HEK293T (cell line): ENCODE measurements at regions not wholly inside any gene's neighbourhood (a gene's known extent, or its start where the extent isn't known, plus 50 kb on each side); places are given as distances from the start of the nearest gene placed in this dataset.

Source experiments
- CTCF ChIA-PET: fragments of 350-600 bp; formaldehyde crosslinking; extraction: SDS; loops from one replicate; lab custom pipeline; 2021; ENCODE audit warnings: antibody characterized with exemption, inconsistent platforms; lab: Yijun Ruan, JAX
- POLR2A ChIA-PET: fragments of 350-600 bp; formaldehyde crosslinking; extraction: SDS; loops from one replicate; lab custom pipeline; 2020; ENCODE audit warnings: antibody characterized with exemption, inconsistent platforms; lab: Yijun Ruan, JAX
- DNase-seq: peaks from one replicate; pipeline ENCODE4 v3.0.0; 2012; ENCODE audit warnings: mixed read lengths; ENCODE audit errors: extremely low spot score
- ARNT ChIP-seq: fragments of 450-650 bp; IDR thresholded peaks from 2 replicates; pipeline ENCODE4 v1.6.1; 2017; ENCODE audit warnings: mild to moderate bottlenecking
- BHLHE40 ChIP-seq: fragments of 450-650 bp; IDR thresholded peaks from 2 replicates; pipeline ENCODE4 v1.6.1; 2016; ENCODE audit warnings: mild to moderate bottlenecking, moderate library complexity, borderline replicate concordance
- CTBP1 ChIP-seq: fragments of 450-650 bp; IDR thresholded peaks from 2 replicates; pipeline ENCODE4 v1.6.1; 2016; ENCODE audit warnings: borderline replicate concordance
- ELF4 ChIP-seq: fragments of 450-650 bp; IDR thresholded peaks from 2 replicates; pipeline ENCODE4 v1.6.1; 2017; ENCODE audit warnings: antibody characterized with exemption
- FOXA1 ChIP-seq: fragments of 450-650 bp; IDR thresholded peaks from 2 replicates; pipeline ENCODE4 v1.6.1; 2016; ENCODE audit warnings: mild to moderate bottlenecking
- FOXK2 ChIP-seq: fragments of 450-650 bp; IDR thresholded peaks from 2 replicates; pipeline ENCODE4 v1.6.1; 2016; ENCODE audit warnings: mild to moderate bottlenecking
- FOXM1 ChIP-seq: fragments of 450-650 bp; IDR thresholded peaks from 2 replicates; pipeline ENCODE4 v1.6.1; 2017; ENCODE audit warnings: mild to moderate bottlenecking, borderline replicate concordance
- HDGF ChIP-seq: fragments of 450-650 bp; IDR thresholded peaks from 2 replicates; pipeline ENCODE4 v1.6.1; 2017; ENCODE audit warnings: antibody characterized with exemption, borderline replicate concordance
- L3MBTL2 ChIP-seq: fragments of 450-650 bp; conservative IDR thresholded peaks from 2 replicates; pipeline ENCODE4 v1.6.1; 2016; ENCODE audit warnings: mild to moderate bottlenecking
- LEF1 ChIP-seq: fragments of 450-650 bp; IDR thresholded peaks from 2 replicates; pipeline ENCODE4 v1.6.1; 2017; ENCODE audit warnings: mild to moderate bottlenecking, borderline replicate concordance
- NFRKB ChIP-seq: fragments of 450-650 bp; IDR thresholded peaks from 2 replicates; pipeline ENCODE4 v1.6.1; 2016; ENCODE audit warnings: mild to moderate bottlenecking, moderate library complexity
- SP1 ChIP-seq: fragments of 450-650 bp; IDR thresholded peaks from 2 replicates; pipeline ENCODE4 v1.6.1; 2017
- SUZ12 ChIP-seq: fragments of 450-650 bp; IDR thresholded peaks from 2 replicates; pipeline ENCODE4 v1.6.1; 2016; ENCODE audit warnings: mild to moderate bottlenecking
- TARDBP ChIP-seq: fragments of 450-650 bp; IDR thresholded peaks from 2 replicates; pipeline ENCODE4 v1.6.1; 2016
- ZNF384 ChIP-seq: fragments of 450-650 bp; IDR thresholded peaks from 2 replicates; pipeline ENCODE4 v1.6.1; 2016
- TF ChIP-seq, protein P1 (sequence below): fragments of 450-650 bp; IDR thresholded peaks from 2 replicates; pipeline ENCODE4 v1.6.1; 2016

DNA sequence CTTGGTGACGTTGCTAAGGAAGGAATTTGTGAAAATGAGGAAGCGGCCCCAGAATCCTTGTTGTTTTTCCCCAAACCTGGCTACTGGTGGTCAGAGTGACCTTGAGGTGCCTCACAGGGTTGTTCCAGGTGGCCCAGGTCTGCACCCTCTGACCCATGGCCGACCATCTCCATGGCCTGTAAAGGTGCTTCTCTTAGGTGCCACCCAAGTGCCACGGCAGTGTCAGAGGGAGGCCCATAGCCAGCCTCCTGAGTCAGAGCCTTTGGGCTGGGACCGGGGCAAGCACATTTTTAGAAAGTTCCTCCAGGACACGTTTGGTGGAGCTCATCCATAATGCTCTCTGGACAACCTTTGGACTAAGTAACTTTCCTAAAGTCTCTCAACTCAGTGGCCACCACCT lies 83.9 kb upstream of the IRS2 start:
- ChIA-PET POLR2A (no interaction called here), CTCF (no interaction called here)
- DNase-seq: no peak
- TF ChIP-seq SUZ12 (no peak), FOXA1 (no peak), BHLHE40 (no peak), L3MBTL2 (no peak), ELF4 (no peak), CTBP1 (no peak), LEF1 (no peak), SP1 (no peak)

DNA sequence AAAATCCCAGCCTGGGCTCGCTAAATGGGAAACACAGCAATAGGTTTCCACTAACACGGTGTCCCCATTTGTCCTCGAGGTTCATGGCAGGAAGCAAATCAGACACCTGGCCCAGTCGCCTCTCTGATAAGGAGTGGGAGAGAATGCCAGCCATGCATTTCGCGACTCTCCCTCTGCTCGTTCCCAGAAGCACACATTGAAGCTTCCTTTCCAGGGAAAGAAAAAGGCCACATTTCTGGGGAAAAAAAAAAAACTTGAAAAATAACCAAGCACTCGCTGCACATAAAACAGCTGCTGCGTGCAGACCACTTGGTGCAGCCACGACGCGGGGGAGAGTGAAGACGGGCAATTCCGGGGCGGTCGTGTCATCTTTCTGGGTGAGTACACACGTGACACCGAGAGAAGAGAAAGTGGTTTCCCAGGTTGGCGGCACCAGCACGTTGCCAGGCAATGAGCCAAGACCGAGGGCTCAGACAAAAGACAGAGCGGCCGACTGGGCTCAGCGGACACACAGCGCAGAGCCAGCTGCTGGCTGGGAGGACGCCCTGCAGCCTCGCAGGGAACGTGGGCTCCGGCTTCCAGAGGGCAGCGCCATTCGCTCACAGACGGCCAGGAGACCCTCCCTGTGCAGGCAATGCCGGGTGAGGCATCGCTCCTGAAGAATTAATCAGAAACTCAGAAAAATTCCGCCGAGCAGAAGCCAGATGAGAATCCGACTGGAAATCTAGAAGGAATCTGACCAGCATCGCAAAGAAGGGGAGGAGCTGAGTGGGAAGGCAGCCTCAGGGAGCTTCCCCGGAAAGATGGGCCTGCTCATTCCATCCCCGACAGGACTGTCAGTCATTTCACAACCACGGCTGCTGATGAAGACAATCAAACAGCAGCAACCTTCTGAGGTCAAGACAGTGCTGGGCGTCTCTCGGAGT lies 83.2 kb upstream of the IRS2 start:
- ChIA-PET CTCF (interaction anchor here (0.8 kb wide), 1 partner anchor 1720 kb away, joined by 4 read pairs; no protein-coding TSS in a partner anchor), POLR2A (no interaction called here)
- no peak for DNase-seq
- TF ChIP-seq FOXA1: no peak
- TF ChIP-seq SP1: no peak
- TF ChIP-seq SUZ12: no peak
- no peak for TF ChIP-seq FOXK2

DNA sequence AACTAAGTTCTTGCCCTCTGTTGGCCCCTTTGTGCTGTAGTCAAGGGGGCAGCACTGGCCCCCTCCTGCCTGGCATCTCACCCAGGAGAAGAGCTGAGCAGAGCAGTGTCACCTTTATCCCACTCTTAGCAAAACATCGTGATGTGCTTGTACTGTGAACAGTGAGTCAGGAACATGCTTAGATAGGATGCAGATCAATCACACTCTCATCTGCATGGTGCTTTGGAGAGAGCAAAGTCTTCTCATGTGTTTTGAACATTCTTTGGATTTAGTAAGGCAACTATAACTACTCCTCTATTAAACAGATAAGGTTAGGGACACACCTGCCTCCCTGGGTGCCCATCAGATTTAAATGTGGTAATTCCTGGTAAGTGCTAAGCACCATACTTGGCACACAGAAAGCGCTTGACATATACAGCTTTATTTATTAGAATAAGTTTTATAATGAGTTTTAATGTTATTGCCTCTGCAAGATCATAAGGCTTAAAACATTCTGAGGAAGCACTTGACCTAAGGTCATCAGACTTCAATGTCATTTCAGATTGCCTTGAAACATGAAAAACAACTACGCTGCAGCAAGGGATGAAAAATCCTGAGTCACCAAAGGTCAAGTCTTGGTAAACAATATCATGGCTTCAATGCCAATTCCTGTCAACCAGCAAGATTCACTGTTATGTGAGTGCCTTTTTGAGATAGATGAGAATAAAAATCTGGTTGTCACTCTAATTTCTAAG lies 82.4 kb upstream of the IRS2 start:
- no peak for DNase-seq
- ChIA-PET POLR2A (no interaction called here), CTCF (interaction anchor here (0.8 kb wide), 1 partner anchor 1719 kb away, joined by 4 read pairs; no protein-coding TSS in a partner anchor)
- TF ChIP-seq, protein P1, sequence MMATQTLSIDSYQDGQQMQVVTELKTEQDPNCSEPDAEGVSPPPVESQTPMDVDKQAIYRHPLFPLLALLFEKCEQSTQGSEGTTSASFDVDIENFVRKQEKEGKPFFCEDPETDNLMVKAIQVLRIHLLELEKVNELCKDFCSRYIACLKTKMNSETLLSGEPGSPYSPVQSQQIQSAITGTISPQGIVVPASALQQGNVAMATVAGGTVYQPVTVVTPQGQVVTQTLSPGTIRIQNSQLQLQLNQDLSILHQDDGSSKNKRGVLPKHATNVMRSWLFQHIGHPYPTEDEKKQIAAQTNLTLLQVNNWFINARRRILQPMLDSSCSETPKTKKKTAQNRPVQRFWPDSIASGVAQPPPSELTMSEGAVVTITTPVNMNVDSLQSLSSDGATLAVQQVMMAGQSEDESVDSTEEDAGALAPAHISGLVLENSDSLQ: no peak
- no peak for TF ChIP-seq TARDBP
- no peak for TF ChIP-seq FOXK2
- TF ChIP-seq L3MBTL2: no peak
- no peak for TF ChIP-seq BHLHE40
- no peak for TF ChIP-seq LEF1
- no peak for TF ChIP-seq CTBP1
- no peak for TF ChIP-seq HDGF
- no peak for TF ChIP-seq SUZ12
- no peak for TF ChIP-seq ARNT
- no peak for TF ChIP-seq FOXA1
- no peak for TF ChIP-seq SP1

DNA sequence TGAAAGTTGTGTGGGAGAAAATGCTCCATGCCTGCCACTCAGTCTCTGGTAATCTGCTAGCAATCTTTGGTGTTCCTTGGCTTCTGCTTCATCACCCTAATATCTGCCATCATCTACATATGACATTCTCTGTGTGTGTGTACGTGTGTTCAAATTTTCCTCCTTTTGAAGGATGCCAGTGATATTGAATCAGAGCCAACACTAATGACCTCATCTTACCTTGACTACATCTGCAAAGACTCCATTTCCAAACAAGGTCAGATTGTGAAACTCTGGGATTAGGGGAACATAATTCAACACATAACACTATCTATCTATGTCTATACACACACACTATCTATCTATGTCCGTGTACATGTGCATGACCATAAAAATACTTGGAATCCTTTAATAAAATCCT lies 81.4 kb upstream of the IRS2 start:
- TF ChIP-seq CTBP1: no peak
- no peak for TF ChIP-seq NFRKB
- TF ChIP-seq TARDBP: no peak
- no peak for TF ChIP-seq SUZ12
- TF ChIP-seq FOXM1: no peak
- no peak for TF ChIP-seq HDGF
- no peak for TF ChIP-seq LEF1
- no peak for TF ChIP-seq ZNF384
- TF ChIP-seq ARNT: no peak
- no peak for TF ChIP-seq ELF4
- no peak for TF ChIP-seq FOXA1
- no peak for TF ChIP-seq SP1
- no peak for TF ChIP-seq L3MBTL2
- no peak for TF ChIP-seq FOXK2
- TF ChIP-seq BHLHE40: no peak
- TF ChIP-seq, protein P1: no peak
- DNase-seq: no peak
- POLR2A ChIA-PET: no interaction called here
- CTCF ChIA-PET: no interaction called here

DNA sequence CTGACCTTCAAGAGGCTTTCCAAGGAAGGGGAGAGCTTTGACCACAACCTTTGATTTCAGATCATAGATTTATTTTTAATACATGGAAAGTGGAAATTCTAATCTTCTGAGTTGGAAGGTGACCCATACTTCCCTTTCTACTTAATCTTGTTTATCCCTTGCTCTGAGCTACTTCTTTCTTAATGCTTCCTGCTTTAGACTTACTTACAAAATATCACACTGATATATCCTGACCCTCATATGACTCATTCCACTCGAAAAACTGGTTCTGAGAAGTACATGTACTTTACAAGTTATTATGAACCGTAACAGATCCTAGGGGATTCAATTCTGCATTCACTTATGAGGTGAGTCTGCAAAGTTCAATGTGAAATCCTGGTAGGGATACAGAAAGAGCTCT lies 76.2 kb upstream of the IRS2 start:
- POLR2A ChIA-PET: no interaction called here
- CTCF ChIA-PET: no interaction called here
- DNase-seq: no peak
- no peak for TF ChIP-seq ZNF384
- no peak for TF ChIP-seq FOXA1
- TF ChIP-seq CTBP1: no peak
- no peak for TF ChIP-seq FOXK2
- no peak for TF ChIP-seq FOXM1
- no peak for TF ChIP-seq HDGF
- TF ChIP-seq NFRKB: no peak
- no peak for TF ChIP-seq LEF1
- no peak for TF ChIP-seq ELF4
- TF ChIP-seq ARNT: no peak

DNA sequence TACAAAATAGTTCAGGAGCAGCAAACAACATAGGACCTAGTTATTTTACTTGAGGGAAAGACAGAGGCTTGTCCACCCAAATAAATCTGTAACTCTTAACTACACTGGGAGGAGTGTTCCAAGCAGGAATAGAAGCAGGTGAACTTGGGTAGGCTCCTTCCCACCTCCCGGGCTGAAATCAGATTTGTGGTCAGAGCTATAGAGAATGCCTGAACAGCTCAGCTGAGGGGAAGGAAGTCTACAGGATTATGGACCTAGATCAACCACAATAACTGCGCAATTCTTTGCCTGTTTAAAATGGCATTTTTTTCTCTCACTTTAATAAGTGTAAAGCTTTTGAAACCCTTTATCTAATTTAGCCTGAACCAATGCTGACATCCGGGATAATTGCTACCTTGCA lies 73.5 kb upstream of the IRS2 start:
- ChIA-PET POLR2A (no interaction called here), CTCF (no interaction called here)
- DNase-seq: no peak
- TF ChIP-seq FOXK2 (no peak), BHLHE40 (no peak), ZNF384 (no peak), ARNT (no peak), SP1 (no peak), LEF1 (no peak), CTBP1 (no peak), HDGF (no peak), L3MBTL2 (no peak), FOXM1 (no peak), TARDBP (no peak), ELF4 (no peak)
- TF ChIP-seq, protein P1: no peak
